HepG2 (cell line): ENCODE measurements at regions not wholly inside any gene's neighbourhood (a gene's known extent, or its start where the extent isn't known, plus 50 kb on each side); places are given as distances from the start of the nearest gene placed in this dataset.

Experiments used
- ATAC-seq: fragments of 200-7000 bp; cut with Tn5 transposase; 3 replicates; pipeline ENCODE4 v1.9.1; 2020; ENCODE audit warnings: mild to moderate bottlenecking, moderate library complexity
- BruUV-seq: library from RNA; stranded (reverse); fragments of 400-500 nt; replicated peaks from 2 replicates; lab custom pipeline; 2021; lab: Mats Ljungman, UMichigan
- CTCF ChIA-PET: fragments of 300-600 bp; formaldehyde crosslinking; extraction: SDS; loops from one replicate; lab custom pipeline; 2021; ENCODE audit warnings: low total read pairs, inconsistent platforms, low intra/inter-chr PET ratio; lab: Yijun Ruan, JAX
- POLR2A ChIA-PET: fragments of 350-600 bp; sonication (Branson Sonifier 250); formaldehyde crosslinking; loops from one replicate; lab custom pipeline; 2020; ENCODE audit warnings: antibody characterized with exemption, inconsistent platforms; lab: Yijun Ruan, JAX
- DNase-seq: peaks from one replicate; pipeline ENCODE4 v3.0.0-alpha.2; 2015; ENCODE audit warnings: low spot score
- FAIRE-seq: peaks from 3 replicates; lab custom pipeline; 2011; peaks lifted over from hg19 to GRCh38; lab: Jason Lieb, UNC
- H2AFZ ChIP-seq: one replicate; pipeline ENCODE4 v1.6.1; 2011; ENCODE audit warnings: low read length, inconsistent platforms
- H3K27ac ChIP-seq: fragments of 300-600 bp; 3 replicates; pipeline ENCODE4 v1.8.0; 2011; ENCODE audit warnings: mixed run types, mild to moderate bottlenecking, mixed read lengths, low read length, inconsistent platforms; ENCODE audit not compliant: insufficient read depth; ENCODE audit errors: extremely low read length
- H3K27me3 ChIP-seq, 2 experiments: fragments of 200-600 bp in 1 of 2; 2 replicates in 1 of 2; 3 replicates in 1 of 2; pipeline versions ENCODE4 v1.6.0 to v1.8.0; 2011; ENCODE audit warnings: low read length in 2 of 2, mild to moderate bottlenecking in 2 of 2, moderate library complexity in 2 of 2, inconsistent platforms in 1 of 2; ENCODE audit not compliant: insufficient read depth in 2 of 2, control insufficient read depth in 1 of 2
- H3K36me3 ChIP-seq, 2 experiments: fragments of 200-600 bp in 1 of 2; replicated peaks in 1 of 2; 2 replicates in 1 of 2; 3 replicates in 1 of 2; pipeline versions ENCODE4 v1.5.1 to v1.8.0; 2011; ENCODE audit warnings: low read length in 2 of 2, inconsistent platforms in 1 of 2; ENCODE audit not compliant: insufficient read depth in 2 of 2, control insufficient read depth in 1 of 2
- H3K4me1 ChIP-seq: 2 replicates; pipeline ENCODE4 v1.5.1; 2012; ENCODE audit warnings: low read length, inconsistent platforms; ENCODE audit not compliant: insufficient read depth
- H3K4me2 ChIP-seq: 2 replicates; pipeline ENCODE4 v1.6.0; 2011; ENCODE audit warnings: low read depth, low read length, inconsistent platforms
- H3K4me3 ChIP-seq, 3 experiments: fragments of 200-600 bp in 1 of 3; sonication (generic), shearing (Covaris generic) in 1 of 3; replicated peaks in 1 of 3; 2 replicates each; pipeline ENCODE4 v1.5.1; 2011 to 2016; ENCODE audit warnings: low read length in 3 of 3, inconsistent platforms in 2 of 3, low read depth in 2 of 3, mild to moderate bottlenecking in 2 of 3, control low read depth in 1 of 3, mixed read lengths in 1 of 3; ENCODE audit not compliant: insufficient read depth in 1 of 3
- H3K79me2 ChIP-seq: one replicate; pipeline ENCODE4 v1.6.1; 2011; ENCODE audit warnings: low read length, inconsistent platforms; ENCODE audit not compliant: insufficient read depth
- H3K9ac ChIP-seq: 2 replicates; pipeline ENCODE4 v1.6.0; 2011; ENCODE audit warnings: mild to moderate bottlenecking, low read depth, low read length, inconsistent platforms; ENCODE audit not compliant: insufficient read depth
- H3K9me3 ChIP-seq: 2 replicates; pipeline ENCODE4 v1.5.1; 2012; ENCODE audit warnings: mild to moderate bottlenecking, low read length
- H4K20me1 ChIP-seq: 2 replicates; pipeline ENCODE4 v1.6.0; 2011; ENCODE audit warnings: inconsistent platforms, mild to moderate bottlenecking, low read length, moderate library complexity; ENCODE audit not compliant: insufficient read depth
- BCLAF1 ChIP-seq: fragments of 450-650 bp; IDR thresholded peaks from 2 replicates; pipeline ENCODE4 v1.6.1; 2017; ENCODE audit warnings: mild to moderate bottlenecking
- FOXK2 ChIP-seq: fragments of 450-650 bp; IDR thresholded peaks from 2 replicates; pipeline ENCODE4 v1.6.1; 2016
- HNF4A ChIP-seq: sonication (generic); formaldehyde crosslinking; IDR thresholded peaks from 2 replicates; pipeline ENCODE4 v1.4.0; 2020; ENCODE audit warnings: missing genetic modification reagents
- HOXA5 ChIP-seq: sonication (generic); formaldehyde crosslinking; IDR thresholded peaks from 2 replicates; pipeline ENCODE4 v1.4.0; 2020; ENCODE audit warnings: missing genetic modification reagents
- LCORL ChIP-seq, 2 experiments: fragments of 450-650 bp in 1 of 2; sonication (generic) in 1 of 2; formaldehyde crosslinking in 1 of 2; IDR thresholded peaks; 2 replicates each; pipeline versions ENCODE4 v1.5.0 to v1.6.1; 2017 to 2020; ENCODE audit warnings: antibody characterized with exemption in 1 of 2, missing genetic modification reagents in 1 of 2
- SNAI1 ChIP-seq: sonication (generic); formaldehyde crosslinking; IDR thresholded peaks from 2 replicates; pipeline ENCODE4 v1.5.0; 2020; ENCODE audit warnings: mild to moderate bottlenecking, missing genetic modification reagents, borderline replicate concordance
- TBX2 ChIP-seq: sonication (generic); formaldehyde crosslinking; IDR thresholded peaks from 2 replicates; pipeline ENCODE4 v1.5.0; 2020; ENCODE audit warnings: missing genetic modification reagents, mild to moderate bottlenecking, borderline replicate concordance
- ZNF30 ChIP-seq: sonication (generic); formaldehyde crosslinking; IDR thresholded peaks from 2 replicates; pipeline ENCODE4 v1.5.0; 2020; ENCODE audit warnings: mild to moderate bottlenecking, missing genetic modification reagents
- ZNF850 ChIP-seq: sonication (generic); formaldehyde crosslinking; conservative IDR thresholded peaks from 2 replicates; pipeline ENCODE4 v1.9.0; 2021; ENCODE audit warnings: mild to moderate bottlenecking, missing genetic modification reagents
- ZSCAN30 ChIP-seq: sonication (generic); formaldehyde crosslinking; IDR thresholded peaks from 2 replicates; pipeline ENCODE4 v1.5.0; 2020; ENCODE audit warnings: mild to moderate bottlenecking, missing genetic modification reagents
- in situ Hi-C: cut with HindIII; loops from 2 replicates; pipeline ENCODE4 v1.10.0; 2017; ENCODE audit warnings: low pct_unique_long_range_greater_than_20kb; ENCODE audit not compliant: extremely low pct_ligation_motif_present
- intact Hi-C: fragments of 100-400 bp; cut with micrococcal nuclease; formaldehyde crosslinking; loops from one replicate; pipeline ENCODE4 v1.10.0; 2022; ENCODE audit not compliant: unreplicated experiment
- TF ChIP-seq, protein P1 (sequence below): IDR thresholded peaks from 2 replicates; pipeline ENCODE4 v1.6.1; 2018; ENCODE audit warnings: missing genetic modification reagents
- TF ChIP-seq, protein P2 (sequence below): sonication (generic); formaldehyde crosslinking; IDR thresholded peaks from 2 replicates; pipeline ENCODE4 v1.8.0; 2022; ENCODE audit warnings: missing genetic modification reagents, mild to moderate bottlenecking, borderline replicate concordance

DNA sequence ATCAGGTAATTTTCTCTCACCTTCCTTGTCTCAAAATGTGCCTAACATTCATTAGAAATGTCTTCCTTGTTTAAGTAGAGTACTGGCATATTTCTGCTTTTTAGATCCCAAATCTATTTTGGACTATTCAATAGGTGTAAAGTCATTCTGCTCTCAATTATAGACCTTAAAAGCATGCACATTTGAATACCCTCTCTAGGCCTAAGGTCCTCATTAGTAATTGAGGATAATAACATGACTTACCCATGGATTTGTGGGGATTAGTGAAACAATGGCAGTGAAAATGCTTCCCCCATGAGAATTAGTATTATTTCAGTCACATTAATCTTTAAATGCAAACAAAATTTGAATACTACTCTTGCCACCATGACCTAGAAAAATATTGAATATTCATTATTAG is 1073.0 kb upstream of the CELF2 start:
- in situ Hi-C loops, result no loop called here
- POLR2A ChIA-PET, result no interaction called here
- FAIRE-seq, result no peak

More for the DNA sequence above, 1073.0 kb upstream of the CELF2 start:
- H4K20me1 ChIP-seq, result no peaks in the 10 kb centered on the region
- TF ChIP-seq, protein P1, sequence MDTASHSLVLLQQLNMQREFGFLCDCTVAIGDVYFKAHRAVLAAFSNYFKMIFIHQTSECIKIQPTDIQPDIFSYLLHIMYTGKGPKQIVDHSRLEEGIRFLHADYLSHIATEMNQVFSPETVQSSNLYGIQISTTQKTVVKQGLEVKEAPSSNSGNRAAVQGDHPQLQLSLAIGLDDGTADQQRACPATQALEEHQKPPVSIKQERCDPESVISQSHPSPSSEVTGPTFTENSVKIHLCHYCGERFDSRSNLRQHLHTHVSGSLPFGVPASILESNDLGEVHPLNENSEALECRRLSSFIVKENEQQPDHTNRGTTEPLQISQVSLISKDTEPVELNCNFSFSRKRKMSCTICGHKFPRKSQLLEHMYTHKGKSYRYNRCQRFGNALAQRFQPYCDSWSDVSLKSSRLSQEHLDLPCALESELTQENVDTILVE (CRISPR knock-in tag), result no peak
- TF ChIP-seq HNF4A (CRISPR knock-in tag) (no peak), TBX2 (CRISPR knock-in tag) (no peak), BCLAF1 (no peak), FOXK2 (no peak), SNAI1 (CRISPR knock-in tag) (no peak), ZSCAN30 (no peak), LCORL (IDR thresholded peaks at IDR 0.05) (no peak), LCORL (CRISPR knock-in tag; IDR thresholded peaks at IDR 0.05) (no peak), ZNF850 (CRISPR knock-in tag) (no peak), HOXA5 (CRISPR knock-in tag) (no peak), ZNF30 (CRISPR knock-in tag) (no peak)
- TF ChIP-seq, protein P2, sequence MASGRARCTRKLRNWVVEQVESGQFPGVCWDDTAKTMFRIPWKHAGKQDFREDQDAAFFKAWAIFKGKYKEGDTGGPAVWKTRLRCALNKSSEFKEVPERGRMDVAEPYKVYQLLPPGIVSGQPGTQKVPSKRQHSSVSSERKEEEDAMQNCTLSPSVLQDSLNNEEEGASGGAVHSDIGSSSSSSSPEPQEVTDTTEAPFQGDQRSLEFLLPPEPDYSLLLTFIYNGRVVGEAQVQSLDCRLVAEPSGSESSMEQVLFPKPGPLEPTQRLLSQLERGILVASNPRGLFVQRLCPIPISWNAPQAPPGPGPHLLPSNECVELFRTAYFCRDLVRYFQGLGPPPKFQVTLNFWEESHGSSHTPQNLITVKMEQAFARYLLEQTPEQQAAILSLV (CRISPR knock-in tag), result no peak
- CTCF ChIA-PET, result no interaction called here
- intact Hi-C loops, result no loop called here
- BruUV-seq, result no TSS peak
- no peak overlapping the region for H3K9ac ChIP-seq
- no peak overlapping the region for H3K27ac ChIP-seq
- H3K27me3 ChIP-seq, result no peaks in the 10 kb centered on the region
- peaks cover 88% of the 10 kb centered on the region for H3K9me3 ChIP-seq
- no peaks in the 10 kb centered on the region for H3K79me2 ChIP-seq
- no peak overlapping the region for H2AFZ ChIP-seq
- no peaks in the 10 kb centered on the region for H3K36me3 ChIP-seq
- H3K4me3 ChIP-seq, result no peak overlapping the region
- ATAC-seq (no peak), DNase-seq (no peak)
- no peaks in the 10 kb centered on the region for H3K4me1 ChIP-seq
- H3K4me2 ChIP-seq, result no peak overlapping the region
